ENCODE measurements at regions not wholly inside any gene's neighbourhood (a gene's known extent, or its start where the extent isn't known, plus 50 kb on each side); places are given as distances from the start of the nearest gene placed in this dataset.
"Not testable (repeated sequence)": the region's sequence is repeated elsewhere in the genome, so short reads cannot be mapped to it uniquely, and the experiment has no call there.

DNA sequence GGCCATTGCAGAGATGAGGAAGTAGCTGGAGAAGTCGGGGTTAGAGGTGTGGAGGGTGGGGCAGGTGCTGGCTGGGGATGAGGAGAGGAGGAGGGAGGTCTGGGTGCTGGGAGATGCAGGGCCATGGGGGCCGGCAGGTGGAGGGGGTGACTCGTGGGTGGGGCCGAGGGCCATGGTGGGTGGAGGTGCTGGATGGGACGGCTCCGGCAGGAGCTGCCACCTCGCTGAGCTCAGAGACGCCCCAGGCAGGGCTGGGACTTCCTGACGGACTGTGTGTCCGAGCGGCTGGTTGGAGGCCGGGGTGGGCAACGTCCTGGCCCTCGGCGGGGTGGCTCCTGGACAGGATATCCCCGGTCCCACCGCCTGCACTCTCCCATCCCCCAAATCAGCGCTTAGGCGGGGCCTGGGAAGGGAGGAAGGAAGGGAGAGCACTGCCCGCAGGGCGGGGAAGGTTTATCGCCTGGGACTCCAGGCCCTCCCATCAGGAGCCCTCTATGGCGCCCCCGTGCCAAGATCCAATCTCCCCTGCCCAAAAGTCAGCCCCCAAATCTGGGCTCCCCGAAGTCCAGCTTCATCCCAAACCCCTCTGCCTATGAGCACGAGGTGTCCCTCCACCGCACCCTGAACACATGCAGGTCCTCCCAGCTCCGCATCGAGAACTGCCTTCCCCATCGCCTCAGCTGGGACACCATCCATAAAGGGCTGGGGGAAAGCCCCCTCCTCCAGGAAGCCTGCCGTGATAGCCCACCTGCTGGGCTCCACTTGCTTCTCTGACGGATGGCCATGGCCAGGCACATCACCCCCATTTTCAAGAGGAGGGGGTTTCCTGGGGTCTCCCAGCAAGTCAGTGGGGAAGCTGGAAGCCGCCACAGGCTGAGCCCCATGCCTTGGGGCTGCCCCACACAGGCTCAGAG, 58.3 kb upstream of the NOTCH1 start:
- DNase-seq (ENCODE audit: extremely low spot score, unreplicated experiment) = no peak
- no peaks in the 10 kb centered on the region for H3K36me3 Mint-ChIP-seq
- peaks cover 38% of the 10 kb centered on the region for H3K4me1 Mint-ChIP-seq (ENCODE audit: unreplicated experiment)
- no peaks in the 10 kb centered on the region for H3K27me3 Mint-ChIP-seq
- no peaks in the 10 kb centered on the region for H3K9me3 Mint-ChIP-seq
- TF ChIP-seq CTCF (conservative IDR thresholded peaks at IDR 0.05) = no peak
- H3K4me3 Mint-ChIP-seq = no peak overlapping the region
- H3K27ac Mint-ChIP-seq = no peak overlapping the region

DNA sequence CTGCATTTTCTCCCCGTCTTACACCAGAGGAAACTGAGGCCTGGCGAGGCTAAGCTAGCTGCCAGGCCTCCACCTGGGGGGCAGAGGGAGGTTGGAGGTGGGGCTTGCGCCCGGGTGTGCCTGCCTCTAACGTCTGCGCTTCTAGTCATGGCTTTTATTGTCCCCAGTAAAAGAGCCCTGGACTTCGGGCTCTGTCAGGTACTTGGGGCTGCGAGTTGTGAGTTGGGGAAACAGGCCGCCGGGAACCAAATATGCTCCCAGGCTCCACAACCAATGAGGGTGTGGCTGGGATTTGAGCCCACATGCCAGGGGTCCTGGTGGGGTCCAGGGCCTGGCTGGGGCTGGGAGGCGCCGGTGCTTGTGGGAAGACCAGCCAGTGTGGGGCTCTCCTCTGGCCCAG, 57.4 kb upstream of the NOTCH1 start:
- peaks cover 33% of the 10 kb centered on the region for H3K4me1 Mint-ChIP-seq (ENCODE audit: unreplicated experiment)
- no peaks in the 10 kb centered on the region for H3K27me3 Mint-ChIP-seq

DNA sequence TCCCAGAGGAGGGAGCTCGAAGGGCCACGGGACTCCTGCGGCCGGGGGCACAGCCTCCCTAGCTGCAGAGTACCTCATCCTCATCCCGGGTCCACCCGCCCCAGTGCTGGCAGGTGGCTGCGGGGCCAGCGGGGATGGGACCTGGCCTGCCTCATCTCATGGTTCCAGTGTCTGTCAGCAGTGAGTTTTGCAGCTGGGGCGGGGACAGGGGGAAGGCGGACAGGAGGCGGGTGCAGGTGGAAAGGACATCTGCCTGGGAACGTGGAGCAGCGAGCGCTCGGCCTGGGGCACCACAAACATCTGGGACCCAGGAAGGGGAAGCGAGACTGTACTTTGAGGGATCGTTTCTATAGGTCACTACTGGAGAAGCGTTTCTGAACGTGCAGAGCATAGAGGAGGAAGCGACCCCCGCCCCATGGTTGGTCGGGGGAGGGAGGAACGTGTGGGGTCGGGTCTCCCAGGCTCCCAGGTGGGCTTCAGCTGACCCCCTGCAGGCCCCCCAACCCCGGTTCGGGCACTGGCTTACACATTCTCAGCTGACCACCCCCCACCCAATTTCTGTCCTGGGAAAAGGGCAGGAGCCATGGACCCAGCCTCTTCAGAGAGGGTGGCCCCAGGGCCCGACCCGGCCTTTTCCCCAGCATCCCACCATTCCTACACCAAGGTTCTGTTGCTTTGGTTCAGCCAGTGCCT, 56.5 kb upstream of the NOTCH1 start:
- Mint-ChIP-seq H3K4me3 (peak overlapping the region; percentile 55), H3K9me3 (no peaks in the 10 kb centered on the region), H3K27ac (no peak overlapping the region), H3K27me3 (no peaks in the 10 kb centered on the region), H3K36me3 (no peaks in the 10 kb centered on the region), H3K4me1 (ENCODE audit: unreplicated experiment) (peaks cover 33% of the 10 kb centered on the region)
- DNase-seq (ENCODE audit: extremely low spot score, unreplicated experiment) = no peak
- TF ChIP-seq CTCF (conservative IDR thresholded peaks at IDR 0.05) = no peak

More for the DNA sequence above, 57.4 kb upstream of the NOTCH1 start:
- Mint-ChIP-seq H3K27ac (no peak overlapping the region), H3K4me3 (no peak overlapping the region), H3K36me3 (no peaks in the 10 kb centered on the region), H3K9me3 (no peaks in the 10 kb centered on the region)
- no peak for TF ChIP-seq CTCF (conservative IDR thresholded peaks at IDR 0.05)
- no peak for DNase-seq (ENCODE audit: extremely low spot score, unreplicated experiment)

- peaks cover 32% of the 10 kb centered on the region for H3K4me1 Mint-ChIP-seq (ENCODE audit: unreplicated experiment)
- not testable (repeated sequence) for H3K27me3 Mint-ChIP-seq; H3K36me3 Mint-ChIP-seq; DNase-seq (ENCODE audit: extremely low spot score, unreplicated experiment); H3K27ac Mint-ChIP-seq; H3K9me3 Mint-ChIP-seq; H3K4me3 Mint-ChIP-seq
Measured at GRCh38 chr9:136601250-136601973, 55.6 kb upstream of the NOTCH1 start.

- no peak for TF ChIP-seq CTCF (conservative IDR thresholded peaks at IDR 0.05)
- no peak for DNase-seq (ENCODE audit: extremely low spot score, unreplicated experiment)
Measured at GRCh38 chr9:136599811-136600660, 54.2 kb upstream of the NOTCH1 start.

More at GRCh38 chr9:136599811-136600660, 54.2 kb upstream of the NOTCH1 start:
- H3K4me1 Mint-ChIP-seq (ENCODE audit: unreplicated experiment) = peaks cover 36% of the 10 kb centered on the region
- H3K9me3 Mint-ChIP-seq = no peaks in the 10 kb centered on the region
- H3K27ac Mint-ChIP-seq = no peak overlapping the region
- H3K4me3 Mint-ChIP-seq = no peak overlapping the region
- H3K27me3 Mint-ChIP-seq = no peaks in the 10 kb centered on the region
- no peaks in the 10 kb centered on the region for H3K36me3 Mint-ChIP-seq
